WTC11 (cell line): ENCODE measurements at regions not wholly inside any gene's neighbourhood (a gene's known extent, or its start where the extent isn't known, plus 50 kb on each side); places are given as distances from the start of the nearest gene placed in this dataset.

ENCODE experiments used
- ATAC-seq: fragments of 200-7000 bp; cut with Tn5 transposase; 2 replicates; pipeline ENCODE4 v1.10.0; 2021; ENCODE audit warnings: mild to moderate bottlenecking, moderate library complexity
- CTCF ChIA-PET: fragments of 300-600 bp; sonication (Branson Sonifier 250); formaldehyde crosslinking; loops from one replicate; lab custom pipeline; 2021; ENCODE audit warnings: antibody characterized with exemption; lab: Charles Lee
- POLR2A ChIA-PET: fragments of 350-600 bp; sonication (Branson Sonifier 250); formaldehyde crosslinking; loops from one replicate; lab custom pipeline; 2021; ENCODE audit warnings: antibody characterized with exemption; lab: Charles Lee
- DNase-seq: peaks from one replicate; pipeline ENCODE4 v3.0.0; 2021; ENCODE audit warnings: low spot score
- H3K27ac Mint-ChIP-seq: 2 replicates; pipeline ENCODE4 v1.8.0; 2021; ENCODE audit warnings: mixed read lengths
- H3K27me3 Mint-ChIP-seq: 2 replicates; pipeline ENCODE4 v1.8.0; 2021; ENCODE audit warnings: low read depth, mild to moderate bottlenecking, moderate library complexity, mixed read lengths
- H3K36me3 Mint-ChIP-seq: 2 replicates; pipeline ENCODE4 v1.8.0; 2021; ENCODE audit warnings: mixed read lengths
- H3K4me1 Mint-ChIP-seq: 2 replicates; pipeline ENCODE4 v1.8.0; 2022; ENCODE audit warnings: mixed read lengths
- H3K4me3 Mint-ChIP-seq: 2 replicates; pipeline ENCODE4 v1.8.0; 2021; ENCODE audit warnings: mild to moderate bottlenecking, moderate library complexity, mixed read lengths
- H3K9me3 Mint-ChIP-seq: 2 replicates; pipeline ENCODE4 v1.8.0; 2021; ENCODE audit warnings: mixed read lengths
- FOXK1 ChIP-seq: sonication (generic); formaldehyde crosslinking; IDR thresholded peaks from 2 replicates; pipeline ENCODE4 v1.8.0; 2022; ENCODE audit warnings: mild to moderate bottlenecking, moderate library complexity, missing genetic modification reagents
- GRHL2 ChIP-seq: fragments of 250-450 bp; sonication (Bioruptor Pico); IDR thresholded peaks from 2 replicates; pipeline ENCODE4 v1.8.0; 2022; ENCODE audit warnings: mild to moderate bottlenecking, moderate library complexity; ENCODE audit not compliant: insufficient replicate concordance, severe bottlenecking
- IRF2 ChIP-seq: sonication (generic); formaldehyde crosslinking; IDR thresholded peaks from 2 replicates; pipeline ENCODE4 v1.8.0; 2022; ENCODE audit warnings: low read depth, missing genetic modification reagents, borderline replicate concordance
- JAZF1 ChIP-seq: fragments of 250-450 bp; sonication (Bioruptor Pico); IDR thresholded peaks from 2 replicates; pipeline ENCODE4 v1.9.0; 2021; ENCODE audit warnings: moderate library complexity, mild to moderate bottlenecking, inconsistent platforms
- KAT7 ChIP-seq: sonication (generic); formaldehyde crosslinking; IDR thresholded peaks from 2 replicates; pipeline ENCODE4 v1.8.1; 2023; ENCODE audit warnings: missing genetic modification reagents, mild to moderate bottlenecking, borderline replicate concordance
- MYBL2 ChIP-seq: sonication (generic); formaldehyde crosslinking; IDR thresholded peaks from 2 replicates; pipeline ENCODE4 v1.8.1; 2023; ENCODE audit warnings: mild to moderate bottlenecking, moderate library complexity, missing genetic modification reagents
- NFE2L1 ChIP-seq: sonication (generic); formaldehyde crosslinking; IDR thresholded peaks from 2 replicates; pipeline ENCODE4 v1.8.1; 2023; ENCODE audit warnings: missing genetic modification reagents
- NR2C2 ChIP-seq: sonication (generic); formaldehyde crosslinking; IDR thresholded peaks from 2 replicates; pipeline ENCODE4 v1.8.0; 2022; ENCODE audit warnings: mild to moderate bottlenecking, missing genetic modification reagents
- RELA ChIP-seq: sonication (generic); formaldehyde crosslinking; IDR thresholded peaks from 2 replicates; pipeline ENCODE4 v1.8.1; 2022; ENCODE audit warnings: missing genetic modification reagents, mild to moderate bottlenecking, borderline replicate concordance
- TEAD1 ChIP-seq: sonication (generic); formaldehyde crosslinking; IDR thresholded peaks from 2 replicates; pipeline ENCODE4 v1.8.0; 2022; ENCODE audit warnings: mild to moderate bottlenecking, missing genetic modification reagents
- ZNF138 ChIP-seq: sonication (generic); formaldehyde crosslinking; conservative IDR thresholded peaks from 2 replicates; pipeline ENCODE4 v1.8.1; 2022; ENCODE audit warnings: mild to moderate bottlenecking, moderate library complexity, missing genetic modification reagents
- ZNF263 ChIP-seq: sonication (generic); formaldehyde crosslinking; IDR thresholded peaks from 2 replicates; pipeline ENCODE4 v1.8.1; 2022; ENCODE audit warnings: low read depth, mild to moderate bottlenecking, moderate library complexity, missing genetic modification reagents
- ZNF317 ChIP-seq: sonication (generic); formaldehyde crosslinking; IDR thresholded peaks from 2 replicates; pipeline ENCODE4 v1.8.1; 2023; ENCODE audit warnings: low read depth, mild to moderate bottlenecking, moderate library complexity, missing genetic modification reagents, borderline replicate concordance
- TF ChIP-seq, protein P1 (sequence below): fragments of 250-450 bp; sonication (Bioruptor Pico); IDR thresholded peaks from 2 replicates; pipeline ENCODE4 v1.9.0; 2021; ENCODE audit warnings: mild to moderate bottlenecking, borderline replicate concordance
- TF ChIP-seq, protein P2 (sequence below): sonication (generic); formaldehyde crosslinking; IDR thresholded peaks from 2 replicates; pipeline ENCODE4 v1.8.1; 2022; ENCODE audit warnings: mild to moderate bottlenecking, missing genetic modification reagents, moderate library complexity, borderline replicate concordance
- TF ChIP-seq, protein P3 (sequence below): fragments of 250-450 bp; sonication (Bioruptor Pico); IDR thresholded peaks from 2 replicates; pipeline ENCODE4 v1.9.0; 2021; ENCODE audit warnings: moderate library complexity, mild to moderate bottlenecking, inconsistent platforms, borderline replicate concordance
- TF ChIP-seq, protein P4 (sequence below): fragments of 250-450 bp; sonication (Bioruptor Pico); IDR thresholded peaks from 2 replicates; pipeline ENCODE4 v2.1.2; 2022; ENCODE audit warnings: mild to moderate bottlenecking, moderate library complexity
- TF ChIP-seq, protein P5 (sequence below): fragments of 200-600 bp; IDR thresholded peaks from 2 replicates; pipeline ENCODE4 v1.8.0; 2022; ENCODE audit warnings: antibody characterized with exemption

DNA sequence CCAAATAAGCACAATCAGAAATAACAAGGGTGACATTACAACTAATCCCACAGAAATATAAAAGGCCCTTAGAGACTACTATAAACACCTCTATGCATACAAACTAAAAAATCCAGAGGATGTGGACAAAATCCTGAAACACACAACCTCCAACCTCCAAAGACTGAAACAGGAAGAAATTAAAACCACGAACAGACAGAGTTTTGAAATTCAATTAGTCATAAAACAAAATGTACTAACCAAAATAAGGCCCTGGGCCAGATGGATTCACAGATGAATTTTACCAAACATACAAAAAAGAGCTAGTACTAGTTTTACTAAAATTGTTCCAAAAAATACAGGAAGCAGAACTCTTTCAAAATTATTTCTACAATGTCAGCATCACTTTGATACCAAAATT, 1043.6 kb downstream of the DIPK2A start (continued):
- TF ChIP-seq, protein P1, sequence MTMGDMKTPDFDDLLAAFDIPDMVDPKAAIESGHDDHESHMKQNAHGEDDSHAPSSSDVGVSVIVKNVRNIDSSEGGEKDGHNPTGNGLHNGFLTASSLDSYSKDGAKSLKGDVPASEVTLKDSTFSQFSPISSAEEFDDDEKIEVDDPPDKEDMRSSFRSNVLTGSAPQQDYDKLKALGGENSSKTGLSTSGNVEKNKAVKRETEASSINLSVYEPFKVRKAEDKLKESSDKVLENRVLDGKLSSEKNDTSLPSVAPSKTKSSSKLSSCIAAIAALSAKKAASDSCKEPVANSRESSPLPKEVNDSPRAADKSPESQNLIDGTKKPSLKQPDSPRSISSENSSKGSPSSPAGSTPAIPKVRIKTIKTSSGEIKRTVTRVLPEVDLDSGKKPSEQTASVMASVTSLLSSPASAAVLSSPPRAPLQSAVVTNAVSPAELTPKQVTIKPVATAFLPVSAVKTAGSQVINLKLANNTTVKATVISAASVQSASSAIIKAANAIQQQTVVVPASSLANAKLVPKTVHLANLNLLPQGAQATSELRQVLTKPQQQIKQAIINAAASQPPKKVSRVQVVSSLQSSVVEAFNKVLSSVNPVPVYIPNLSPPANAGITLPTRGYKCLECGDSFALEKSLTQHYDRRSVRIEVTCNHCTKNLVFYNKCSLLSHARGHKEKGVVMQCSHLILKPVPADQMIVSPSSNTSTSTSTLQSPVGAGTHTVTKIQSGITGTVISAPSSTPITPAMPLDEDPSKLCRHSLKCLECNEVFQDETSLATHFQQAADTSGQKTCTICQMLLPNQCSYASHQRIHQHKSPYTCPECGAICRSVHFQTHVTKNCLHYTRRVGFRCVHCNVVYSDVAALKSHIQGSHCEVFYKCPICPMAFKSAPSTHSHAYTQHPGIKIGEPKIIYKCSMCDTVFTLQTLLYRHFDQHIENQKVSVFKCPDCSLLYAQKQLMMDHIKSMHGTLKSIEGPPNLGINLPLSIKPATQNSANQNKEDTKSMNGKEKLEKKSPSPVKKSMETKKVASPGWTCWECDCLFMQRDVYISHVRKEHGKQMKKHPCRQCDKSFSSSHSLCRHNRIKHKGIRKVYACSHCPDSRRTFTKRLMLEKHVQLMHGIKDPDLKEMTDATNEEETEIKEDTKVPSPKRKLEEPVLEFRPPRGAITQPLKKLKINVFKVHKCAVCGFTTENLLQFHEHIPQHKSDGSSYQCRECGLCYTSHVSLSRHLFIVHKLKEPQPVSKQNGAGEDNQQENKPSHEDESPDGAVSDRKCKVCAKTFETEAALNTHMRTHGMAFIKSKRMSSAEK (CRISPR knock-in tag), result no peak
- TF ChIP-seq NR2C2, result no peak
- TF ChIP-seq, protein P2, sequence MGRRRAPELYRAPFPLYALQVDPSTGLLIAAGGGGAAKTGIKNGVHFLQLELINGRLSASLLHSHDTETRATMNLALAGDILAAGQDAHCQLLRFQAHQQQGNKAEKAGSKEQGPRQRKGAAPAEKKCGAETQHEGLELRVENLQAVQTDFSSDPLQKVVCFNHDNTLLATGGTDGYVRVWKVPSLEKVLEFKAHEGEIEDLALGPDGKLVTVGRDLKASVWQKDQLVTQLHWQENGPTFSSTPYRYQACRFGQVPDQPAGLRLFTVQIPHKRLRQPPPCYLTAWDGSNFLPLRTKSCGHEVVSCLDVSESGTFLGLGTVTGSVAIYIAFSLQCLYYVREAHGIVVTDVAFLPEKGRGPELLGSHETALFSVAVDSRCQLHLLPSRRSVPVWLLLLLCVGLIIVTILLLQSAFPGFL, result no peak
- no peak for TF ChIP-seq MYBL2 (CRISPR knock-in tag)
- TF ChIP-seq, protein P3, sequence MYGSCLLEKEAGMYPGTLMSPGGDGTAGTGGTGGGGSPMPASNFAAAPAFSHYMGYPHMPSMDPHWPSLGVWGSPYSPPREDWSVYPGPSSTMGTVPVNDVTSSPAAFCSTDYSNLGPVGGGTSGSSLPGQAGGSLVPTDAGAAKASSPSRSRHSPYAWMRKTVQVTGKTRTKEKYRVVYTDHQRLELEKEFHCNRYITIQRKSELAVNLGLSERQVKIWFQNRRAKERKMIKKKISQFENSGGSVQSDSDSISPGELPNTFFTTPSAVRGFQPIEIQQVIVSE (CRISPR knock-in tag), result no peak
- TF ChIP-seq ZNF138 (CRISPR knock-in tag), result no peak
- TF ChIP-seq, protein P4, sequence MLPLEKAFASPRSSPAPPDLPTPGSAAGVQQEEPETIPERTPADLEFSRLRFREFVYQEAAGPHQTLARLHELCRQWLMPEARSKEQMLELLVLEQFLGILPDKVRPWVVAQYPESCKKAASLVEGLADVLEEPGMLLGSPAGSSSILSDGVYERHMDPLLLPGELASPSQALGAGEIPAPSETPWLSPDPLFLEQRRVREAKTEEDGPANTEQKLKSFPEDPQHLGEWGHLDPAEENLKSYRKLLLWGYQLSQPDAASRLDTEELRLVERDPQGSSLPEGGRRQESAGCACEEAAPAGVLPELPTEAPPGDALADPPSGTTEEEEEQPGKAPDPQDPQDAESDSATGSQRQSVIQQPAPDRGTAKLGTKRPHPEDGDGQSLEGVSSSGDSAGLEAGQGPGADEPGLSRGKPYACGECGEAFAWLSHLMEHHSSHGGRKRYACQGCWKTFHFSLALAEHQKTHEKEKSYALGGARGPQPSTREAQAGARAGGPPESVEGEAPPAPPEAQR (CRISPR knock-in tag), result no peak
- TF ChIP-seq TEAD1 (CRISPR knock-in tag), result no peak
- TF ChIP-seq JAZF1 (CRISPR knock-in tag), result no peak
- TF ChIP-seq, protein P5, sequence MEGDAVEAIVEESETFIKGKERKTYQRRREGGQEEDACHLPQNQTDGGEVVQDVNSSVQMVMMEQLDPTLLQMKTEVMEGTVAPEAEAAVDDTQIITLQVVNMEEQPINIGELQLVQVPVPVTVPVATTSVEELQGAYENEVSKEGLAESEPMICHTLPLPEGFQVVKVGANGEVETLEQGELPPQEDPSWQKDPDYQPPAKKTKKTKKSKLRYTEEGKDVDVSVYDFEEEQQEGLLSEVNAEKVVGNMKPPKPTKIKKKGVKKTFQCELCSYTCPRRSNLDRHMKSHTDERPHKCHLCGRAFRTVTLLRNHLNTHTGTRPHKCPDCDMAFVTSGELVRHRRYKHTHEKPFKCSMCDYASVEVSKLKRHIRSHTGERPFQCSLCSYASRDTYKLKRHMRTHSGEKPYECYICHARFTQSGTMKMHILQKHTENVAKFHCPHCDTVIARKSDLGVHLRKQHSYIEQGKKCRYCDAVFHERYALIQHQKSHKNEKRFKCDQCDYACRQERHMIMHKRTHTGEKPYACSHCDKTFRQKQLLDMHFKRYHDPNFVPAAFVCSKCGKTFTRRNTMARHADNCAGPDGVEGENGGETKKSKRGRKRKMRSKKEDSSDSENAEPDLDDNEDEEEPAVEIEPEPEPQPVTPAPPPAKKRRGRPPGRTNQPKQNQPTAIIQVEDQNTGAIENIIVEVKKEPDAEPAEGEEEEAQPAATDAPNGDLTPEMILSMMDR, result no peak
- TF ChIP-seq ZNF263, result no peak
- TF ChIP-seq, all 79 proteins: peak for 0

DNA sequence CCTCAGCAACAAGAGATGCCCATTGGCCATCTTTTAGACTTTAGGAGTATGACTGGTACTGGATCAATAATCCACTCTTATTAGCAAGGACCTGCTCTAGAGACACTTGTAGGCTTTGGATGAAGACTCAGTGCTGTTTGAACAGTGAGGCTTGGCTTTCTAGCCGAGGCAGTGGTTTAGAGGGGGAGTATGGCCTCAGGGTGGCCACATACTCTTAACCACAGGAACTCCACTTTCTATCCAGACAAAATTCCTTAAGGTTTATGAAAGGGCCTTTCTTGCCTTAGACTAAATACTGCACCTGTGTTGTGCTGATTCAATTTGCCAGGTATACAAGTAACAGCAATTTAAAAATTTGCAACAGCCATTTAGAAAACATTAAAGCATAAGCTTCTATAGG, 1046.3 kb downstream of the DIPK2A start:
- ATAC-seq (peak; percentile 44), DNase-seq (no peak)
- H3K27me3 Mint-ChIP-seq, result no peaks in the 10 kb centered on the region
- H3K4me3 Mint-ChIP-seq, result no peak overlapping the region
- H3K36me3 Mint-ChIP-seq, result no peaks in the 10 kb centered on the region
- peaks cover 11% of the 10 kb centered on the region; the same call in 1 of the 2 replicates for H3K9me3 Mint-ChIP-seq
- H3K27ac Mint-ChIP-seq, result no peak overlapping the region
- CTCF ChIA-PET, result no interaction called here
- TF ChIP-seq IRF2 (CRISPR knock-in tag), result no peak
- TF ChIP-seq KAT7 (CRISPR knock-in tag), result no peak
- TF ChIP-seq RELA (CRISPR knock-in tag), result no peak
- no peak for TF ChIP-seq ZNF317
- no peak for TF ChIP-seq GRHL2 (CRISPR knock-in tag)
- TF ChIP-seq NFE2L1 (CRISPR knock-in tag), result no peak
- TF ChIP-seq FOXK1 (CRISPR knock-in tag), result no peak
- POLR2A ChIA-PET, result no interaction called here
- H3K4me1 Mint-ChIP-seq, result peaks cover 7% of the 10 kb centered on the region
